ENCODE measurements at regions not wholly inside any gene's neighbourhood (a gene's known extent, or its start where the extent isn't known, plus 50 kb on each side); places are given as distances from the start of the nearest gene placed in this dataset.

GRCh38 chr2:155902635-155903034 lies 429.9 kb downstream of the NR4A2 start:
- ChIA-PET POLR2A (ENCODE audit: partially characterized antibody) (no interaction called here), CTCF (ENCODE audit: partially characterized antibody) (no interaction called here)
- no peak overlapping the region for H3K27ac ChIP-seq (ENCODE audit: low read depth, low read length)
- no peaks in the 10 kb centered on the region for H3K9me3 ChIP-seq (ENCODE audit: insufficient read depth in 2 of 2, low read depth in 1 of 2, low read length in 1 of 2)
- WGBS, 2 experiments (ENCODE audit: extremely low coverage in 1 of 2, insufficient coverage in 1 of 2, insufficient read length in 1 of 2, insufficient replicate concordance in 2 of 2, low coverage in 1 of 2, low lambda C conversion rate in 2 of 2, missing lambda C conversion rate in 1 of 2) = 72% methylated on average over 2 of the region's 2 CpGs; no CpG with 5 or more reads in 1 of the 2 experiments
- no peak overlapping the region for H3K4me2 ChIP-seq (ENCODE audit: insufficient read depth in 1 of 2, low read depth in 2 of 2, low read length in 2 of 2)
- H3K27me3 ChIP-seq (replicated peaks in 1 of 4; ENCODE audit: control insufficient read depth in 3 of 4, extremely low read depth in 1 of 4, insufficient read depth in 3 of 4, low read length in 3 of 4) = no peaks in the 10 kb centered on the region
- H2BK12ac ChIP-seq (ENCODE audit: low read depth, low read length) = no peak overlapping the region
- H3K4me3 ChIP-seq (ENCODE audit: extremely low read depth in 1 of 4, insufficient read depth in 2 of 4, low read depth in 3 of 4, low read length in 4 of 4) = no peak overlapping the region
- H4K8ac ChIP-seq (ENCODE audit: extremely low read depth, insufficient read depth, low read length) = no peak overlapping the region
- DNase-seq (ENCODE audit: low read depth in 1 of 2, low spot score in 2 of 2) = no peak
- H4K91ac ChIP-seq (replicated peaks; ENCODE audit: insufficient read length, low read length) = no peak overlapping the region
- no peak overlapping the region for H3K9ac ChIP-seq (replicated peaks in 1 of 4; ENCODE audit: extremely low read depth in 1 of 4, low read depth in 3 of 4, low read length in 3 of 4)
- no peak overlapping the region for H3K18ac ChIP-seq (ENCODE audit: extremely low read depth, low read length)
- H4K20me1 ChIP-seq (replicated peaks in 1 of 2; ENCODE audit: control insufficient read depth in 1 of 2, insufficient read depth in 2 of 2, low read length in 2 of 2) = no peaks in the 10 kb centered on the region
- peaks cover 0 to 11% (median 2%) of the 10 kb centered on the region in 4 experiments; a peak in 3 of 7 replicates for H3K4me1 ChIP-seq (replicated peaks in 1 of 4; ENCODE audit: control insufficient read depth in 3 of 4, insufficient read depth in 4 of 4, low read length in 3 of 4)
- FAIRE-seq = no peak
- H2BK20ac ChIP-seq (ENCODE audit: low read length) = no peak overlapping the region
- TF ChIP-seq BACH1 (IDR thresholded peaks at IDR 0.05; ENCODE audit: low read length) = no peak
- TF ChIP-seq PHF8 (conservative IDR thresholded peaks at IDR 0.05; ENCODE audit: low read depth, low read length) = no peak
- TF ChIP-seq POU5F1 (IDR thresholded peaks at IDR 0.05; ENCODE audit: low read depth, low read length) = no peak
- TF ChIP-seq BCL11A (IDR thresholded peaks at IDR 0.05; ENCODE audit: low read depth in 2 of 2, low read length in 2 of 2) = no peak
- TF ChIP-seq HDAC2 (IDR thresholded peaks at IDR 0.05; ENCODE audit: borderline replicate concordance in 1 of 2, low read depth in 2 of 2, low read length in 2 of 2) = no peak
- H3K79me1 ChIP-seq (ENCODE audit: low read depth, low read length) = no peaks in the 10 kb centered on the region
- no peak overlapping the region for H2BK15ac ChIP-seq (ENCODE audit: low read length)
- no peak overlapping the region for H3K4ac ChIP-seq (replicated peaks; ENCODE audit: insufficient read length, low read depth, low read length)
- H2BK5ac ChIP-seq (ENCODE audit: low read depth, low read length) = no peak overlapping the region
- H3K14ac ChIP-seq (ENCODE audit: insufficient read length) = no peak overlapping the region
- no peak overlapping the region for H3K23ac ChIP-seq (ENCODE audit: insufficient read length)
- no peak overlapping the region for H2AFZ ChIP-seq (ENCODE audit: low read length)
- H3K23me2 ChIP-seq (ENCODE audit: low read depth, low read length) = no peaks in the 10 kb centered on the region
- no peak overlapping the region for H2AK5ac ChIP-seq (ENCODE audit: low read depth, low read length)
- no peak overlapping the region for H2BK120ac ChIP-seq (replicated peaks; ENCODE audit: low read depth, low read length)
- H3K79me2 ChIP-seq (ENCODE audit: control insufficient read depth in 1 of 2, insufficient read depth in 2 of 2, low read length in 2 of 2) = no peaks in the 10 kb centered on the region
- no peak overlapping the region for H4K5ac ChIP-seq (ENCODE audit: insufficient read length, low read depth, low read length)
- H3K36me3 ChIP-seq (ENCODE audit: control insufficient read depth in 2 of 4, insufficient read depth in 4 of 4, low read length in 3 of 4) = no peaks in the 10 kb centered on the region
- no peak overlapping the region for H3K56ac ChIP-seq (replicated peaks; ENCODE audit: insufficient read length, low read depth, low read length)

All from H1 (cell line).